HEK293 (cell line): ENCODE measurements at regions not wholly inside any gene's neighbourhood (a gene's known extent, or its start where the extent isn't known, plus 50 kb on each side); places are given as distances from the start of the nearest gene placed in this dataset.
A peak's percentile ranks its signal among the peaks of the same experiment; 100 is the strongest.

Experiments used
- BCL11B ChIP-seq: fragments of 450-650 bp; formaldehyde crosslinking; IDR thresholded peaks from 2 replicates; pipeline ENCODE4 v1.5.1; 2016; ENCODE audit warnings: low read depth, missing biosample characterization, missing genetic modification characterization
- KLF8 ChIP-seq: fragments of 450-650 bp; formaldehyde crosslinking; IDR thresholded peaks from 2 replicates; pipeline ENCODE4 v1.5.1; 2016; ENCODE audit warnings: missing biosample characterization, missing genetic modification characterization
- KLF9 ChIP-seq: fragments of 450-650 bp; formaldehyde crosslinking; IDR thresholded peaks from 2 replicates; pipeline ENCODE4 v1.5.1; 2016; ENCODE audit warnings: missing biosample characterization, missing genetic modification characterization, low read depth
- PRDM10 ChIP-seq: fragments of 450-650 bp; formaldehyde crosslinking; IDR thresholded peaks from 2 replicates; pipeline ENCODE4 v1.5.1; 2016; ENCODE audit warnings: missing biosample characterization, missing genetic modification characterization
- TSHZ1 ChIP-seq: fragments of 450-650 bp; formaldehyde crosslinking; IDR thresholded peaks from 2 replicates; pipeline ENCODE4 v1.5.1; 2016; ENCODE audit warnings: missing biosample characterization, missing genetic modification characterization, borderline replicate concordance
- ZBTB17 ChIP-seq: fragments of 450-650 bp; formaldehyde crosslinking; IDR thresholded peaks from 2 replicates; pipeline ENCODE4 v1.5.1; 2016; ENCODE audit warnings: missing biosample characterization, missing genetic modification characterization
- ZFP3 ChIP-seq: fragments of 450-650 bp; formaldehyde crosslinking; IDR thresholded peaks from 2 replicates; pipeline ENCODE4 v1.5.1; 2016; ENCODE audit warnings: low read depth, missing biosample characterization, missing genetic modification characterization
- ZNF223 ChIP-seq: fragments of 450-650 bp; formaldehyde crosslinking; IDR thresholded peaks from 2 replicates; pipeline ENCODE4 v1.5.1; 2016; ENCODE audit warnings: missing biosample characterization, missing genetic modification characterization
- ZNF311 ChIP-seq: fragments of 450-650 bp; formaldehyde crosslinking; IDR thresholded peaks from 2 replicates; pipeline ENCODE4 v1.5.1; 2017; ENCODE audit warnings: missing biosample characterization, missing genetic modification characterization, borderline replicate concordance
- ZNF362 ChIP-seq: fragments of 450-650 bp; formaldehyde crosslinking; IDR thresholded peaks from 2 replicates; pipeline ENCODE4 v1.5.1; 2016; ENCODE audit warnings: missing biosample characterization, missing genetic modification characterization
- ZNF398 ChIP-seq: fragments of 450-650 bp; formaldehyde crosslinking; IDR thresholded peaks from 2 replicates; pipeline ENCODE4 v1.5.1; 2017; ENCODE audit warnings: missing biosample characterization, missing genetic modification characterization
- ZNF426 ChIP-seq: fragments of 450-650 bp; formaldehyde crosslinking; IDR thresholded peaks from 2 replicates; pipeline ENCODE4 v1.5.1; 2017; ENCODE audit warnings: missing biosample characterization, missing genetic modification characterization, mild to moderate bottlenecking, inconsistent platforms, moderate library complexity
- ZNF433 ChIP-seq: fragments of 450-650 bp; formaldehyde crosslinking; IDR thresholded peaks from 2 replicates; pipeline ENCODE4 v1.5.1; 2016; ENCODE audit warnings: missing biosample characterization, missing genetic modification characterization, low read depth
- ZNF449 ChIP-seq: fragments of 450-650 bp; formaldehyde crosslinking; IDR thresholded peaks from 2 replicates; pipeline ENCODE4 v1.5.1; 2017; ENCODE audit warnings: missing biosample characterization, mild to moderate bottlenecking, missing genetic modification characterization, moderate library complexity
- ZNF518A ChIP-seq: fragments of 450-650 bp; formaldehyde crosslinking; conservative IDR thresholded peaks from 2 replicates; pipeline ENCODE4 v1.5.1; 2016; ENCODE audit warnings: low read depth, missing biosample characterization, missing genetic modification characterization
- ZNF623 ChIP-seq: fragments of 450-650 bp; formaldehyde crosslinking; IDR thresholded peaks from 2 replicates; pipeline ENCODE4 v1.5.1; 2016; ENCODE audit warnings: missing biosample characterization, missing genetic modification characterization
- ZNF76 ChIP-seq: fragments of 450-650 bp; formaldehyde crosslinking; IDR thresholded peaks from 2 replicates; pipeline ENCODE4; 2016; ENCODE audit warnings: low read depth, missing biosample characterization, missing genetic modification characterization, borderline replicate concordance
- ZNF776 ChIP-seq: fragments of 450-650 bp; formaldehyde crosslinking; IDR thresholded peaks from 2 replicates; pipeline ENCODE4 v1.5.0; 2017; ENCODE audit warnings: missing biosample characterization, missing genetic modification characterization, borderline replicate concordance
- ZNF843 ChIP-seq: fragments of 450-650 bp; formaldehyde crosslinking; IDR thresholded peaks from 2 replicates; pipeline ENCODE4 v1.5.1; 2016; ENCODE audit warnings: missing biosample characterization, missing genetic modification characterization

- TF ChIP-seq TSHZ1 (peak; percentile 94), ZNF362 (tag by site-specific recombination) (peak; percentile 90), ZNF843 (tag by site-specific recombination) (peak; percentile 94), ZNF449 (tag by site-specific recombination) (peak; percentile 14; the same call in 1 of the 2 replicates), ZNF518A (no peak), ZFP3 (no peak), ZBTB17 (tag by site-specific recombination) (peak; percentile 94), PRDM10 (0 out of 2 replicates have a peak, but pooled peaks have one; percentile 49), ZNF223 (tag by site-specific recombination) (no peak), ZNF776 (tag by site-specific recombination) (no peak), BCL11B (tag by site-specific recombination) (peak; percentile 90), ZNF433 (tag by site-specific recombination) (no peak), KLF9 (tag by site-specific recombination) (peak; percentile 48; the same call in 1 of the 2 replicates), ZNF426 (tag by site-specific recombination) (no peak), ZNF623 (tag by site-specific recombination) (no peak), ZNF76 (tag by site-specific recombination) (peak; percentile 35; the same call in 1 of the 2 replicates), ZNF398 (peak; percentile 39; the same call in 1 of the 2 replicates), ZNF311 (tag by site-specific recombination) (no peak), KLF8 (tag by site-specific recombination) (peak; percentile 84)
Observed at GRCh38 chr3:168974617-168975403, 688.7 kb downstream of the MECOM start (continued).
